LoVo (cell line): ENCODE measurements at regions not wholly inside any gene's neighbourhood (a gene's known extent, or its start where the extent isn't known, plus 50 kb on each side); places are given as distances from the start of the nearest gene placed in this dataset.
"Not testable (repeated sequence)": the region's sequence is repeated elsewhere in the genome, so short reads cannot be mapped to it uniquely, and the experiment has no call there.

Source experiments
- DNase-seq: peaks from one replicate; pipeline ENCODE4 v3.0.0-alpha.2; 2016; ENCODE audit warnings: low spot score

GRCh38 chr6:49274809-49275769, 188.0 kb downstream of the MMUT start:
- not testable (repeated sequence) for DNase-seq

- no peak for DNase-seq
These were observed 193.9 kb downstream of the MMUT start for GRCh38 chr6:49269190-49269589.

GRCh38 chr6:49264909-49265308, 198.1 kb downstream of the MMUT start:
- DNase-seq = no peak

- no peak for DNase-seq
These were observed 198.6 kb downstream of the MMUT start for GRCh38 chr6:49264496-49264895.

- DNase-seq = no peak
These were observed 205.5 kb downstream of the MMUT start for GRCh38 chr6:49257549-49257948.

- DNase-seq = no peak
These were observed 207.7 kb downstream of the MMUT start for GRCh38 chr6:49255335-49255734.

- no peak for DNase-seq
These were observed 210.2 kb downstream of the MMUT start for GRCh38 chr6:49252901-49253300.

GRCh38 chr6:49233483-49233882, 229.6 kb downstream of the MMUT start:
- DNase-seq = no peak

- DNase-seq = no peak
These were observed 237.6 kb downstream of the MMUT start for GRCh38 chr6:49225471-49225870.

GRCh38 chr6:49220293-49220692, 242.8 kb downstream of the MMUT start:
- DNase-seq = no peak

- DNase-seq = no peak
These were observed 257.5 kb downstream of the MMUT start for GRCh38 chr6:49205526-49205925.

GRCh38 chr6:49202924-49203536, 260.0 kb downstream of the MMUT start:
- DNase-seq = no peak

- DNase-seq = no peak
These were observed 265.0 kb downstream of the MMUT start for GRCh38 chr6:49198015-49198414.

- not testable (repeated sequence) for DNase-seq
These were observed 300.7 kb downstream of the MMUT start for GRCh38 chr6:49162379-49162778.

- DNase-seq = no peak
These were observed 307.7 kb downstream of the MMUT start for GRCh38 chr6:49155316-49155715.

GRCh38 chr6:49151957-49152356, 311.1 kb downstream of the MMUT start:
- no peak for DNase-seq

GRCh38 chr6:49151461-49151860, 311.6 kb downstream of the MMUT start:
- no peak for DNase-seq

- no peak for DNase-seq
These were observed 312.0 kb downstream of the MMUT start for GRCh38 chr6:49151033-49151432.

- no peak for DNase-seq
These were observed 317.8 kb downstream of the MMUT start for GRCh38 chr6:49145280-49145679.

- no peak for DNase-seq
These were observed 320.5 kb downstream of the MMUT start for GRCh38 chr6:49142421-49143151.

- DNase-seq = no peak
These were observed 341.1 kb downstream of the MMUT start for GRCh38 chr6:49121970-49122369.

- no peak for DNase-seq
These were observed 344.6 kb downstream of the MMUT start for GRCh38 chr6:49118478-49118877.

- no peak for DNase-seq
These were observed 352.1 kb downstream of the MMUT start for GRCh38 chr6:49110916-49111315.
